ENCODE measurements at regions not wholly inside any gene's neighbourhood (a gene's known extent, or its start where the extent isn't known, plus 50 kb on each side); places are given as distances from the start of the nearest gene placed in this dataset.

GRCh38 chr13:32838945-32839344, 177.3 kb upstream of the KL start:
- TF ChIP-seq POLR2A (IDR thresholded peaks at IDR 0.05; ENCODE audit: low read depth, low read length) (no peak), POLR2AphosphoS5 (IDR thresholded peaks at IDR 0.05; ENCODE audit: low read depth, low read length) (no peak)

Data from GM12892 (cell line).